Right cardiac atrium (tissue), 5 donors: ENCODE measurements at regions not wholly inside any gene's neighbourhood (a gene's known extent, or its start where the extent isn't known, plus 50 kb on each side); places are given as distances from the start of the nearest gene placed in this dataset.

Experiments used
- ATAC-seq, 2 donors: fragments of 200-7000 bp; cut with Tn5 transposase; one replicate each; pipeline versions ENCODE4 v1.8.0 to v1.9.1; 2020; ENCODE audit warnings: moderate library complexity in 2 of 2, mild to moderate bottlenecking in 1 of 2
- DNase-seq, 3 donors: peaks; one replicate each; pipeline ENCODE4 v3.0.0-alpha.2; 2020
- H3K27ac ChIP-seq: one replicate; pipeline ENCODE4 v1.5.1; 2013; ENCODE audit warnings: mild to moderate bottlenecking, low read length, control low read depth, moderate library complexity
- H3K27me3 ChIP-seq: one replicate; pipeline ENCODE4 v1.6.1; 2013; ENCODE audit not compliant: control insufficient read depth, insufficient read depth
- H3K4me1 ChIP-seq: one replicate; pipeline ENCODE4 v1.6.1; 2013; ENCODE audit warnings: low read length; ENCODE audit not compliant: control insufficient read depth, insufficient read depth
- H3K4me3 ChIP-seq: one replicate; pipeline ENCODE4 v1.5.1; 2013; ENCODE audit warnings: low read length, control low read depth
- H3K9me3 ChIP-seq: one replicate; pipeline ENCODE4 v1.6.1; 2013; ENCODE audit warnings: low read length; ENCODE audit not compliant: control insufficient read depth
- WGBS: extraction: QIAGEN DNeasy Blood & Tissue Kit; methylation state at CpG from one replicate; pipeline ENCODE4 v1.1.7; 2013; 5-methylcytosine and 5-hydroxymethylcytosine counted together
- intact Hi-C, 4 donors: fragments of 100-400 bp; cut with DNase I; formaldehyde crosslinking; loops; one replicate each; pipeline versions ENCODE4 v1.11.0 to v1.14.0; 2022 to 2023
- donor health status: healthy with polysubstance abuse.
- donor health status: DM: no; HTN: yes; CAD: no.
- donor health status: DM: no; HTN: no; CAD: no.
- donor health status: DM: no; HTN: yes; CAD: no; lungs with severe emphysema.
- donor health status: DM: yes; HTN: yes; CAD: no.

DNA sequence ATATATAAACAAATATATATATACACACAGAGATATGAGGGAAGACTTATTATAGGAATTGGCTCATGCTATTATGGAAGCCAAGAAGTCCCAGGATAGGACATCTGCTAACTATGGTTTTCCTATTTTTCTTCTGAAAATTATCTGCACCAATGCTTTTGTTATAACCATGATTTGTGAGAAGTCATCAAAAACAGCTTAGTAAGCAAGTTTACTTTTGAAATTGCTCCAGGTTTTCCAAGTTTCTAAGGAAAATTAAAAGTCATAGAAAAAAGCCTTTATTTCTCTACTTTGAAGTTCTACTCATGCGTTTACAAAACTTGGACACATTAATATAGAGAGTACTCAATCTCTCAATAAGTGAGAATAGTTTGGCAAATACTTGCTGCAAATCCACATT, 213.1 kb downstream of the TRAM1L1 start:
- WGBS, result 74% methylated on average over 1 of the region's 1 CpG
- no peak for ATAC-seq
- intact Hi-C loops, result no loop called here

DNA sequence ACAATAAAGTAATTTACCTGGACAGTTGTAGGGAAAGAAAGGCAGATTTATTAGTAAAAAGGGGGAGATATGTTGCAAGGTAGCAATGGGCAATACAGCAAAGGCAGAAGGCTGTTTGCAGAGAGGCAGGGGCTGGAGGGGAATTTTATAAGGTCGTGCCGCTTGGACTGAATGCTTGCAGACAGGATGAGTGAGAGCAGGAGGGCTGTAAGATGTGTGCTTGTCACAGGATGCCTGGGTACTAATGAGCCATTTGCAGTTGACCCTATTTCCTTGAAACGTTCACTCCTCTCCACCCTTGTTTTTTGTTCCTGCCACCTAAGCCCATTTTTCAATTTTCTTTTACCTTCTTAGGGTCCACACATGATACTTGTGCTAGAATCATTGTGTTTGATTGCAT, 214.7 kb downstream of the TRAM1L1 start:
- Histone ChIP-seq H3K9me3 (no peaks in the 10 kb centered on the region), H3K27me3 (no peaks in the 10 kb centered on the region), H3K4me1 (no peaks in the 10 kb centered on the region), H3K27ac (no peak overlapping the region), H3K4me3 (no peak overlapping the region)
- DNase-seq (no peak), ATAC-seq (no peak)
- intact Hi-C loops, result no loop called here
- WGBS, result 20% methylated on average over 3 of the region's 3 CpGs

More for the DNA sequence above, 213.1 kb downstream of the TRAM1L1 start:
- no peaks in the 10 kb centered on the region for H3K27me3 ChIP-seq
- H3K27ac ChIP-seq, result no peak overlapping the region
- no peaks in the 10 kb centered on the region for H3K4me1 ChIP-seq
- no peak overlapping the region for H3K4me3 ChIP-seq
- no peak for DNase-seq
- H3K9me3 ChIP-seq, result no peaks in the 10 kb centered on the region

DNA sequence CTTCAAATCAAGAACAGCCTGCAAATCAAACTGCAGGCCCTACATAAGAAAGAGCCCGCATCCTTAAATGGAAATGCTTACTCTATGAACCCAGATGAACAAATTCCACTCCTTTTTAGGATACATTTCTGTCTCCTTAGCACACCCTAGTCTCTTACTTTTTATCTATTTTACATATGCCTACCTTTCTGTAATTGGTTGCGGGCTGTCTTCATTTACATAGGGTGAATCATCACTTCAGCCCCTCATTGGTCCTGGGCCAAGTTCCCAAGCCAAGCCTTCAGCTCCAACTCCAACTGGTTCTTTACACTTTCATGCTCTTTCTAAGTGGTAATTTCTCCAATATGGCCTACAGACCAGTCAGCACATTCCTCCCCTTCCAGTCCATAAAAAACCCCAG, 219.3 kb downstream of the TRAM1L1 start:
- Histone ChIP-seq H3K27ac (no peak overlapping the region), H3K4me1 (no peaks in the 10 kb centered on the region), H3K4me3 (no peak overlapping the region), H3K9me3 (no peaks in the 10 kb centered on the region), H3K27me3 (no peaks in the 10 kb centered on the region)
- intact Hi-C loops, result no loop called here
- ATAC-seq (no peak), DNase-seq (no peak)
- 86% methylated on average over 2 of the region's 2 CpGs for WGBS

DNA sequence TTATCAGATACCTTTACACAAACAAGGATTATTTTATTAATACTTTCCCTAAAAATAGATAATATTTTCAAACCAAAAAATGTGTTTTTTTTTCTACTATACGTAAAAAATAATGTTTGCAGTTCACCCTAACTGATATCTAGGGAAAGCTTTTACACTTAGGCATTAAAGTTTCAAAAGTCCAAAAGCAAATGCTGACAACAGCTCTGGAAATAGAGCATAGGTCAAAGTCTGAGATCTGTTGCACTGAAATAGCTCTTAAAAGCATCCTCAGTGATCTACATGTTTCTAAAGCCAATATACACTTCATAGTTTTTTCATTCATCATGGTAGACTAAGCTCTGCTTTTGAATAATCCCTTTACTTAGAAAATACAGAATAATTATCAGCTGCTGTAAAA, 222.8 kb downstream of the TRAM1L1 start:
- 56% methylated on average over 1 of the region's 1 CpG for WGBS
- no peak overlapping the region for H3K4me3 ChIP-seq
- ATAC-seq, result no peak
- intact Hi-C loops, result no loop called here
- H3K27ac ChIP-seq, result no peak overlapping the region
- DNase-seq, result no peak
- H3K9me3 ChIP-seq, result no peaks in the 10 kb centered on the region
- no peaks in the 10 kb centered on the region for H3K27me3 ChIP-seq
- H3K4me1 ChIP-seq, result no peaks in the 10 kb centered on the region

DNA sequence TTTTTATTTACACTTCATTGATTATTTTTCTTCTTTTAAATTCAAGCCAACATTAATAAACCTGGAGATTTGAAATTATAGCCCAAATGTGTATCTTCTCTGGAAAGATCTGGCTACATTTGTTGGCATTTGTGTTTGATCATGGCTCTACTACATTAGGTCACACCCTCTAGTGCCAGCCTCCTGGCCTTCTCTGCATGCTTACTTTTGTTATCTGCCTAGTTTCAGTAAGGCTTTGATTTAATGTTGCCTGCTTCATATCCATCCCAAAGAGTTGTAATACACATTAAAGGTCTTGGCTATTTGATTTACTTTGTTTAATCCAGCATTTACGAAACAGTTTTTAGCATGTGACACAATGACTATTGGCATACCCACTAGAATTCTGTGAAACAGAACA, 224.5 kb downstream of the TRAM1L1 start:
- ATAC-seq (no peak), DNase-seq (no peak)
- intact Hi-C loops, result no loop called here

DNA sequence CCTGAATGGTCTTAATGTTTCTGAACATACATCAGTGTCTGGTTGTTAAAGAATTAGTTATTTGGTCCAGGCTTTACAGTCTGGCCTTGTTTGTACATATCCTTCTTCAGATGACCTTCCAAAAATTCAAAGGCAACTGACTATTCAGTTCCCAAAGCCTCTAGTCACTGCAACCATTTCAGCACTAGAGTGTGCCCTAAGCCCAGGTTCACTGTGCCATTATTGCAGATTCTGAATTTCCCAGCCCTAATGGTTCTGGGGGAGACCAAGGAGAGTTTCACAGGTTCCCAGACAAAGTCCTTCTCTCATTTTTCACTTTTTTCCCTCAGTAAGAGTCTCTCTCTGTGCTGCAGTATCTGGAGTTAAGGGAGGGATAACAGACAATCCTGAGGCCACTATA, 235.8 kb downstream of the TRAM1L1 start:
- no peak overlapping the region for H3K4me3 ChIP-seq
- no peak overlapping the region for H3K27ac ChIP-seq
- no peaks in the 10 kb centered on the region for H3K4me1 ChIP-seq
- no peak for ATAC-seq
- H3K27me3 ChIP-seq, result no peaks in the 10 kb centered on the region
- intact Hi-C loops, result no loop called here
- DNase-seq, result no peak
- no peaks in the 10 kb centered on the region for H3K9me3 ChIP-seq

More for the DNA sequence above, 224.5 kb downstream of the TRAM1L1 start:
- Histone ChIP-seq H3K4me3 (no peak overlapping the region), H3K9me3 (no peaks in the 10 kb centered on the region), H3K27ac (no peak overlapping the region), H3K27me3 (no peaks in the 10 kb centered on the region), H3K4me1 (no peaks in the 10 kb centered on the region)
- WGBS, result 86% methylated on average over 1 of the region's 1 CpG

DNA sequence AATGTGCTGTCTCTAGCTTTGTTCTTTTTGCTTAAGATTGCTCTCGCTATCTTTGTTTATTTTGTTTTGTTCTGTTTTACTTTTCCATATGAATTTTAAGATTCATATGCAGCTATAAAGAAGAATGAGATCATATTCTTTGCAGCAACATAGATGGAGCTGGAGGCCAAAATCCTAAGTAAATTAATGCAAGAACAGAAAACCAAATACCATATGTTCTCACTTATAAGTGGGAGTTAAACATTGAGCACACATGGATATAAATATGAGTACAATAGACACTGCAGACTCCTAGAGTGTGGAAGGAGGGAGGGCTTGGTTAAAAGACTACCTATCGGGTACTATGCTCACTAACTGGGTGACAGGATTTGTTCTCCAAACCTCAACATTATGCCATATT, 237.8 kb downstream of the TRAM1L1 start:
- no peak for ATAC-seq
- intact Hi-C loops, result no loop called here

DNA sequence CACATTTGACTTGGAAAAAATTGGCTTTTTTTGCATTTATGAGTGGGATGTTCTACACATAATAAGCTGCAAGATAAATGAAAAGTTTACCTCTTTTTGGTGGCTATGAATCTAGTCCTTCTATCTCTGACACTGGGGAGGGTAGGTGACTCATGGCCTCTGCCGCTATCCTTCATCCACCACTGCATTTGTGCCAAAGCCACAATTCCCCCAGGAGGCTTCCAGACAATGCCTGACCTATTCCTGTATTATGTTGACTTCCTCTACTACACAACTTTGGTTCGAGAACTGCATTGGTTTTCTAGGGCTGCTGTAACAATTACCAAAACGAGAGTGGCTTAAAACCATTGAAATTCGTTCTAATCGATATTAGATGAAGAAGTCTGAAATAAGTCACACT, 245.6 kb downstream of the TRAM1L1 start:
- ATAC-seq (no peak), DNase-seq (no peak)

More for the DNA sequence above, 237.8 kb downstream of the TRAM1L1 start:
- Histone ChIP-seq H3K27ac (no peak overlapping the region), H3K4me1 (no peaks in the 10 kb centered on the region), H3K9me3 (no peaks in the 10 kb centered on the region), H3K4me3 (no peak overlapping the region), H3K27me3 (no peaks in the 10 kb centered on the region)
- 86% methylated on average over 2 of the region's 2 CpGs for WGBS
- DNase-seq, result no peak

DNA sequence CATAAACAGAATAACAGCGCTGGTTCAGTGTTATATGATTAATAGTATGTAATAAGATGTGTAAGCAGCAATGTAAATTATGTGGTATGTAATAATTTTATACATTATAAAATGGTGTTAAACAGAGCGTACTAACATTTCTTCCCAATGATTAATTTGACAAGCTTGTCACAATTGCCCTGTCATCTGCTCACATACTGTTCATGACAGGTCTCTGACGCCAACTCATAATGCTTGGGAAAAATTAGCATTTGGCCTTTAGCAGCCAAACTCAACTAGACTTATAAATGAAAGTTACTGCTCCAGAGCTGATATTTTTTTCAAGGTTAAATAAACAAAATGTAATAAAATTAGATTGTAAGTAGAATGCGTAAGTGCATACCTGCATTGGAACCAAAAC, 246.8 kb downstream of the TRAM1L1 start:
- 82% methylated on average over 4 of the region's 4 CpGs for WGBS
- H3K9me3 ChIP-seq, result no peaks in the 10 kb centered on the region
- DNase-seq, result no peak

More for the DNA sequence above, 245.6 kb downstream of the TRAM1L1 start:
- WGBS, result 54% methylated on average over 5 of the region's 5 CpGs
- intact Hi-C loops, result no loop called here
- Histone ChIP-seq H3K4me1 (no peaks in the 10 kb centered on the region), H3K4me3 (no peak overlapping the region), H3K27ac (no peak overlapping the region), H3K27me3 (no peaks in the 10 kb centered on the region), H3K9me3 (no peaks in the 10 kb centered on the region)

DNA sequence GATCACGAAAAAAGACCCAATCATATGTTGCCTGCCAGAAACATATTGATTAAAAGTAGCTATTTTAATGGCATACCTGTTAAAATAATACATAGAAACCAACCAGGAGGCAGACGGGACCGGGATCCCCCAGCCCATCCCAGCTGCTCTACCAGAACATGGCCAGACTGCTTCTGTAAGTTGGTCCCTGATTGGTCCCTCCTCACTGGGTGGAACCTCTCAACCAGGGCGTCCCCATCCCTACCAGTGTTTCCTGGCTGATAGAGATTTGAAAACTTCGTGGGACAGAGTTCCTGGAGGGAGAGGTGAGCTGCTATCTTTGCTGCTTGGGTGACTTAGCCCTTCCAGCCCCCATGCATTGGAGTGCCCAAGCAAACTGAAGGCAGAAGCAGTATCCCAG, 256.2 kb downstream of the TRAM1L1 start:
- DNase-seq (no peak), ATAC-seq (no peak)
- no peak overlapping the region for H3K27ac ChIP-seq
- H3K4me1 ChIP-seq, result no peaks in the 10 kb centered on the region
- WGBS, result 73% methylated on average over 5 of the region's 5 CpGs
- intact Hi-C loops, result no loop called here
- H3K27me3 ChIP-seq, result no peaks in the 10 kb centered on the region
- H3K9me3 ChIP-seq, result no peaks in the 10 kb centered on the region
- H3K4me3 ChIP-seq, result no peak overlapping the region

More for the DNA sequence above, 246.8 kb downstream of the TRAM1L1 start:
- no peak overlapping the region for H3K27ac ChIP-seq
- H3K4me3 ChIP-seq, result no peak overlapping the region
- no peaks in the 10 kb centered on the region for H3K27me3 ChIP-seq
- ATAC-seq, result no peak
- H3K4me1 ChIP-seq, result no peaks in the 10 kb centered on the region
- intact Hi-C loops, result no loop called here

DNA sequence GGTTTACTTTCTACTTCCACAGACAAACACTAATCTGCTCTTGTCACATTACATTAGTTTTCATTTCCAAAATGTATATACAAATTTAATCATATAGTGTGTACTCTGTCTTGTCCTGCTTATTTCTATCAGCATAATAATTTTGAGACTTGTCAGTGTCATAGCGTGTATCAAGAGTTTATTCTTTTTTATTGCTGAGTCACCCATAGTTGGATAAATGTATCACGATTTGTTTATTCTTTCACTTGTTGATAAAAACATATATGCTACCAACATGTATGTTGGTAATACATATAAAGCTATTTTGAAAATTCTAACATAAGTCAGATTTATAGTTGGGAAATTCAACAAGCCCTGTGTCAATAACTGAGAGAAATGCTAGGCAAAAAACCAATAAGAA, 261.2 kb downstream of the TRAM1L1 start:
- 84% methylated on average over 2 of the region's 2 CpGs for WGBS
- no peak overlapping the region for H3K27ac ChIP-seq
- intact Hi-C loops, result no loop called here
- H3K4me1 ChIP-seq, result no peaks in the 10 kb centered on the region
- DNase-seq (no peak), ATAC-seq (no peak)
- H3K27me3 ChIP-seq, result no peaks in the 10 kb centered on the region
- H3K9me3 ChIP-seq, result no peaks in the 10 kb centered on the region
- no peak overlapping the region for H3K4me3 ChIP-seq

DNA sequence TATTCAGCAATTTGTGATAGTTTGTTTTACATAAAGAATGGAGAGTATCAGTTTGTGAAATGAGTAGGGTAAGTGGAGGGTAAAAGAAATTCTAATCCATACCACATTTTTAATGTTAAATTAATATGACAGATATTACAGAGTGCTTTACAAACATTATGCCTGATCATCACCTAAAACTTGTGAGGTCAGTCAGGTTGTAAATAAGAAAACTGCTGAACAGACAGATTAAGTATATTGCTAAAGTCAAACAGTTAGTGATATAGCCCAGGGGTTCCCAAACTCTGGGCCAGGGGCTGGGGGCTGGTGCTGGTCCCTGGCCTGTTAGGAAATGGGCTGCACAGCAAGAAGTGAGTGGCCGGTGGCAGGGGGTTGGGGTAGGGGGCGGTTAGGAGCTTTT, 273.6 kb downstream of the TRAM1L1 start:
- DNase-seq (no peak), ATAC-seq (no peak)
- Histone ChIP-seq H3K27ac (no peak overlapping the region), H3K4me3 (no peak overlapping the region), H3K4me1 (no peaks in the 10 kb centered on the region), H3K9me3 (no peaks in the 10 kb centered on the region), H3K27me3 (no peaks in the 10 kb centered on the region)
- WGBS, result 68% methylated on average over 2 of the region's 2 CpGs
- intact Hi-C loops, result no loop called here
